ENCODE measurements at regions not wholly inside any gene's neighbourhood (a gene's known extent, or its start where the extent isn't known, plus 50 kb on each side); places are given as distances from the start of the nearest gene placed in this dataset.

- no peak for DNase-seq
These were observed 747.3 kb upstream of the PIK3C3 start for GRCh38 chr18:41207706-41208105.

DNA sequence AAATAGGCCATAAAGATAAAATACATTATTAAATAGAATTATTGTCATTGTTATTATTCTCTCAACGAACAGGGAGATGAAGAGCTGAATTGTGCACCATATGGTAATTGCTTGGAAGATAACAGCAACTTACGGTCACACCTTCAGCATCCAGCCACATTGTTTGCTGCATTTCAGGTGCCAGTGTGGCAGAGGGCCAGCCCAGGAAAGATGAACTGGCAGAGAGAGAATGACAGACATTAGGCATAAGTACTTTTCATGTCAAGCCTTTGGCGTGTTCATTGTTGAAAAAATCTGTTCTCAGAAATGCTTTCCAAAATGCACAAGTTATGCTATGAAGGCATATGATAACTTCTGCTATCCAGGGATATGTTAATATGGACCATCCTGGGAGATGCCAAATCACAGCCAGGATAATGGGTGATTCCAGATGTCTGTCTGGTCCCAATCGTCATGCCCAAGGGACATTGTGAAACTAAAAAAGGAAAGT, 748.6 kb upstream of the PIK3C3 start:
- no peak for DNase-seq

GRCh38 chr18:41199212-41199611, 755.8 kb upstream of the PIK3C3 start:
- no peak for DNase-seq

- no peak for DNase-seq
These were observed 757.1 kb upstream of the PIK3C3 start for GRCh38 chr18:41197967-41198366.

DNA sequence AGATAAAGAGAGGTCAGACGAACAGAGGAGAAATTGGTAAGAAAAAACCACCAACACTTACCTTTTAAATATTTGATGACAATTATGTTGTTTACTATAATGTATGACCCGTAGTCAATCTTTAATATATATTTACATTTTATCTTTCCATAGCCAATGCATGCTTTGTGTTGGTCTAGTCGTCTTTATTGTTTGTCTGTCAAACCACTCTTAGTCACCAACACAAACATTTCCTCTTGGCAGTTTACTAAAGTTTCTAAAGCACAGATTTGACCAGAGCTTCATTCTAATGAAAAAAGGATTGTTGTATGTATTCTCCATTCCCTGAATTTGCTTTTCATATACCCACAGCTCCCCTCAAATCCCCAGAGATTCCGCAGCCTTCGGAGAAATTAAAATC, 784.7 kb upstream of the PIK3C3 start:
- DNase-seq = no peak

DNA sequence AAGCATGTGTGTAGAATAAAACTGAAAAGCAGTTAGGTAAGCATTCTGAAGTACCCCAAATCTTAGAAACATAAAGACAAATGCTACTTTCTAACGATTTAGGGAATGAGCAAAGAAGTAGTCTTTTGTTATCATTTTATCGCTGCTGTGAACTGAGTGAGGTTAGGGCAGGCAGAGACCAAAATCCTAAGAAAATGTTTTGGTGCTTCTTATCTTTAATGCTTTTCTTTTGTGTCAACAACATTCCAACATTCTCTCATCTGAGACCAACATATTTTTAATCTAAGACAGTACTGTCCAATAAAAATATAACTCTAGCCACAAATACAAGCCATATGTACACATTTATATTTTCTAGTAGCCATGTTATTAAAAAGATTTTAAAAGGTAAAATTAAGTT, 789.4 kb upstream of the PIK3C3 start:
- DNase-seq = no peak

DNA sequence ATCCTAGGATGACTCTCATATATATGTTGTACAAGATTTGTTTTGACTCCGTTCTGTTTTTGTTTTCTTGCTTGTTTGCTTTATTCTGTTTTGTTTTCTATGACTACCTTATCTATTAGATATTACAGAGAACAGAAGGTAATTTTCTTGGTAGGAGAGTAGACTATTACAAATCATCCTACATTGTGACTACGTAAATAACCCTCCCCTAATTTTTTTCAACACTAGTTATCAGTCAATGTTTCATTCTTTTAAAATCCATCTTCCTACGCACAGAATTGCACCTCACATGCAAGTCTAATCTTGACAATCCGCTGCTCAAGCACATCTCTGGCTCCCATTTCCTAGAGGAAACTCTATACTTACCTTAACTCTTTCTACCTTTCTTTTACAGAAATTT, 792.3 kb upstream of the PIK3C3 start:
- DNase-seq = no peak

DNA sequence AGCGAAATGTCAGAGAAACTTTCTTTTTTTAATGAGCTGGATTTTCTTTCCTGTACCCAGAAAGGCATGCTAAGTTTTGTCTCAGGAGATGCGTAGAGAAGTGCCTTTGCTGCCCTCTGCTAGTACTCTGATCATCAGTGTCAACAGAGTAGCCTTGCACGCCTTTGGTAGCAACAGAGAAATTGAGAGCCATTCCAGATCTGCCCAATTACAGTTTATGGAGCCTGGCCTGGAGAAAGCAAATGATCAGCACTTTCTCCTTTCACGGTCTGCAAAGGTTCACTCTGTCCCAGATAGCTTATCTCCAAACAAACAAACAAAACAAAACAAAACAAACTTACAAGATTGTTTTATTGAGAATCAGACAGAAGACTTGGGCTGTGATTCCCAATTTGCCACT, 792.8 kb upstream of the PIK3C3 start:
- no peak for DNase-seq

- no peak for DNase-seq
These were observed 798.9 kb upstream of the PIK3C3 start for GRCh38 chr18:41155910-41156851.

DNA sequence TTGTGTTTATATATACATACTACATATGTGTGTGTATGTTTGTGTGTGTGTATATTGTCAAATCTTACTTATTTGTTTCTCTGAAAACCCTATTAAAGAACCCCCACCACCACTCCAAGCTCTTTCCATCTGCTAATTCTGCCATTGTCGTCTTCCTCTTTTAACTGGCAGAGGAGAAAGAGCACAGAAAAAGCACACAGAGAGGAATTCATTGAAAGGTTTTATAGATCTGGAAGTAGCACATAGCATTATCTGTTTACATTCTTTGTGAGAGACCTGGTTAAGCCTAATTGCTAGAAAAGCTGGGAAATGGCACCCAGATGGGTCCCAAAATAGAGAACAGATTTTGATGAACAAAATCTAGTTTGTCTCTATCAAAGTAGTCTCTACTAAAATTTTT, 800.0 kb upstream of the PIK3C3 start:
- DNase-seq = no peak

GRCh38 chr18:41153871-41154270, 801.2 kb upstream of the PIK3C3 start:
- no peak for DNase-seq

DNA sequence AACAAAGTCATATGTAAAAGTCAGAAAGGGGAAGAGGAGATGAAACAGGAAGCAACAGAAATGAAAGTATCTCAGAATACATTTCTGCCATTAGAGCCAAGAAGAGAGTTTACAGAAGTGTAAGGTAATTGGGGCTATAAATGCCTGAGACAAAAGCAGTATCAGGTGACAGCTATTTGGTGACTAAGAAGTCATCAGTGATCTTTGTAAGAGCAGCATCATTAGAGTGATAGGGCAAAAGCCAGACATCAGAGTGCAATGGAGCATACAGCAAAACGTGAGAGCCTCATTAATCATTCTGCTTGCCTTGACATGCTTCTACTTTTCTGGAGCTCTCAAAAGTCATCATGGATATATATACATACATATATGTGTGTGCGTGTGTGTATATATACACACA, 804.7 kb upstream of the PIK3C3 start:
- no peak for DNase-seq

GRCh38 chr18:41146301-41146700, 808.7 kb upstream of the PIK3C3 start:
- DNase-seq = no peak

DNA sequence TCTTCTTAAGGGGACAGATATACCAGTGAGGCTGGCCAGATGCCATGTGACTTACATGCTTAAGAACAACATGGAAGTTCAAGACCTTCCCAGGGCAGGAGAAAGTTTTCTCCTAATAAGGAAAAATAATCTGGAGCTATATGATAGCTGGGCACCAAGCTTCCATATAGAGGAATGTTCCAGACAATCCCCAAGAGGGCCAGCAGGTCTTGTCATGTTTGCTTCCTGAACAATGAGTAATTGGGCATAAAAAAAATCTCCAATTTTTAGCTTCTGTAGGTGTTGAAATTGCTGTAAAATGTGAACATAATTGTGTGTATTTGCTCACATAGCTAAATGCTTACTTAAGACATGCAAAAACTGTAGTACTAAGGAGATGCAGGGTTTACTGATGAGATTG, 809.5 kb upstream of the PIK3C3 start:
- DNase-seq = no peak

DNA sequence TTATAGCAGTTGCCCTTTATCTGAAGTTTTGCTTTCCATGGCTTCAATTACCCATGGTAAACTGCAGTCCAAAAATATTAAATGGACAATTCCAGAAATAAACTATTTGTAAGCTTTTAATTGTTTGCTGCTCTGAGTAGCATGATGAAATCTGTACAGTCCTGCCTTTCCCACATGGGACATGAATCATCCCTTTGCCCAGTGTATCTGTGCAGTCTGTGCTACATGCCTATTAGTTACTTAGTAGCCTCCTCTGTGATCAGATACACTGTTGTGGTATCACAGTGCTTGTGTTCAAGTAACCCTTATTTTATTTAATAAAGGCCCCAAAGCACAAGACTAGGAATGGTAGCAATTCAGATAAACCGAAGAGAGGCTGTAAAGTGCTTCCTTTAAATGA, 810.6 kb upstream of the PIK3C3 start:
- no peak for DNase-seq

GRCh38 chr18:41140506-41140905, 814.5 kb upstream of the PIK3C3 start:
- no peak for DNase-seq

GRCh38 chr18:41135146-41135545, 819.9 kb upstream of the PIK3C3 start:
- no peak for DNase-seq

GRCh38 chr18:41134426-41134825, 820.6 kb upstream of the PIK3C3 start:
- no peak for DNase-seq

- no peak for DNase-seq
These were observed 824.0 kb upstream of the PIK3C3 start for GRCh38 chr18:41131050-41131449.

DNA sequence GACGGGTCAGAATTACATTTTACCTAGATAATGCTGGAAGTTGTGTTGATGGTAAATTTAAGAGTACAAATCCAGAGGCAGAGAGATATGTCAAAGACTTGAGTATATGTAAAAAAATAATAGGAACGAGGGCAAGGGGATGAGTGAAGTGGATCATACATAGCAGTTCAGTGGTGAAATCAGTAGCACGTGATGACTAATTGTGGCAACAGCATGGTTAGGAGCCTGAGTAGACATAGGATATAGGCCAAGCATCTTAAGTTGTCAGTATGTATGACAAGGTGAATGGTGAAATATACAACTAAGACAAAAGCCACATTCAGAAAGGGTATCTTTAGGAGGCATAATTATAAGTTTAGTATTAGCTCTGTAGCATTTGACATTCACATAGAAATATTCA, 826.5 kb upstream of the PIK3C3 start:
- DNase-seq = no peak

- DNase-seq = no peak
These were observed 826.9 kb upstream of the PIK3C3 start for GRCh38 chr18:41128126-41128525.

DNA sequence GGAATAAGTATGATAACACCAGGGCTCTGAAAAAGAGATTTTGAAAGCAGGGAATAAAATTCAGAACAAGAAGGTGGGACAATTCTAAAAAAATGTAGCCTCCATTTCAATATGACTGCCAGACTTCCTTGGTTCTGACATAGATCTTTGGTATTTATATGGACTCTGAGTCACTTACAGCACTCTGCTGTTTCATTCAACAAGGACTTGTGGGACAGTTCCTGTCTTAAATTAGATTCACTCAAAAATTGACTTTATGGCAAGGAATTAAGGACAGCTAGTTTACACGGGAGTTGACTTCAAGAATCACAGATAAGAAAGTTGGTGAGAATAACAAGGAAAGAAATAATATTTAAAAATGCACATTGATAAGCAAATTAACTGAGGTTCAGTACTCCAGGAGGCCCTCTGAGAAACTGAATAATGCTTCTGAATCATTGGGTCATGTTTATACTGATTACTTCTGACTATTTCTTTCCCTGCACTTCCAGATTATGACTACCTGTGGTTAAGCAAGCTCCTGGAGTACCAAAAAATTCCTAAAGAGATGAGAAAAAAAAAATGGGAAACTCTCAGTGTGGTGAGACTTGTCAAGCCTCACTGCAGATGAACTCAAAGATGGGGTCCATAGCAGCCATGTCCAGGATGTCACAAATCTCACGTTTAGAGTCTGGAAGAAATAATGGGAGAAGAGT, 828.3 kb upstream of the PIK3C3 start:
- no peak for DNase-seq

- no peak for DNase-seq
These were observed 833.8 kb upstream of the PIK3C3 start for GRCh38 chr18:41121116-41121826.

GRCh38 chr18:41119031-41119430, 836.0 kb upstream of the PIK3C3 start:
- no peak for DNase-seq

All from CD4-positive, alpha-beta T cell treated with Interleukin-17A for 4 hours (primary cell).